GM23338 (cell line): ENCODE measurements at regions not wholly inside any gene's neighbourhood (a gene's known extent, or its start where the extent isn't known, plus 50 kb on each side); places are given as distances from the start of the nearest gene placed in this dataset.

Source experiments
- ATAC-seq: fragments of 200-7000 bp; cut with Tn5 transposase; 3 replicates; pipeline ENCODE4 v1.9.1; 2020
- DNase-seq: peaks from one replicate; pipeline ENCODE4 v3.0.0-alpha.2; 2015; ENCODE audit warnings: low spot score
- H2AFZ ChIP-seq: fragments of 200-600 bp; sonication (generic); 2 replicates; pipeline ENCODE4 v1.8.0; 2016; ENCODE audit warnings: antibody characterized with exemption, mild to moderate bottlenecking, moderate library complexity
- H3F3A ChIP-seq: fragments of 200-600 bp; sonication (generic); replicated peaks from 2 replicates; pipeline ENCODE4 v1.8.0; 2017; ENCODE audit warnings: antibody characterized with exemption, mixed run types, low read depth
- H3K27ac ChIP-seq: fragments of 200-600 bp; sonication (generic); 2 replicates; pipeline ENCODE4 v1.6.1; 2016; ENCODE audit warnings: low read depth
- H3K27me3 ChIP-seq: fragments of 200-600 bp; sonication (generic); 2 replicates; pipeline ENCODE4 v1.8.0; 2016; ENCODE audit warnings: mild to moderate bottlenecking, mixed run types, moderate library complexity; ENCODE audit not compliant: insufficient read depth
- H3K36me3 ChIP-seq: fragments of 200-600 bp; sonication (generic); 2 replicates; pipeline ENCODE4 v1.8.0; 2016; ENCODE audit warnings: mild to moderate bottlenecking; ENCODE audit not compliant: insufficient read depth
- H3K4me1 ChIP-seq: fragments of 200-600 bp; sonication (generic); 2 replicates; pipeline ENCODE4 v1.8.0; 2016; ENCODE audit warnings: mild to moderate bottlenecking, moderate library complexity; ENCODE audit not compliant: insufficient read depth
- H3K4me2 ChIP-seq: fragments of 200-600 bp; sonication (generic); 2 replicates; pipeline ENCODE4 v1.7.1; 2017; ENCODE audit warnings: mixed run types
- H3K4me3 ChIP-seq: fragments of 200-600 bp; sonication (generic); 2 replicates; pipeline ENCODE4 v1.6.1; 2016; ENCODE audit warnings: mixed run types
- H3K79me2 ChIP-seq: fragments of 200-600 bp; sonication (generic); replicated peaks from 2 replicates; pipeline ENCODE4 v1.8.0; 2017; ENCODE audit warnings: mild to moderate bottlenecking; ENCODE audit not compliant: insufficient read depth
- H3K9me2 ChIP-seq: fragments of 200-600 bp; sonication (generic); 2 replicates; pipeline ENCODE4 v1.8.0; 2017; ENCODE audit not compliant: insufficient read depth
- H4K20me1 ChIP-seq: fragments of 200-600 bp; sonication (generic); replicated peaks from 2 replicates; pipeline ENCODE4 v1.8.0; 2017; ENCODE audit warnings: mild to moderate bottlenecking; ENCODE audit not compliant: insufficient read depth
- H3K27ac Mint-ChIP-seq: 2 replicates; pipeline ENCODE4 v1.8.0; 2020; ENCODE audit warnings: inconsistent platforms, mild to moderate bottlenecking, moderate library complexity, mixed read lengths
- H3K27me3 Mint-ChIP-seq: 3 replicates; pipeline ENCODE4 v1.8.0; 2022; ENCODE audit warnings: low read depth, mild to moderate bottlenecking, moderate library complexity, mixed read lengths, inconsistent platforms; ENCODE audit not compliant: insufficient read depth, poor library complexity
- H3K36me3 Mint-ChIP-seq: 3 replicates; pipeline ENCODE4 v1.8.0; 2021; ENCODE audit warnings: low read depth, mild to moderate bottlenecking, inconsistent platforms, moderate library complexity, mixed read lengths
- H3K4me1 Mint-ChIP-seq: 3 replicates; pipeline ENCODE4 v1.8.0; 2020; ENCODE audit warnings: mild to moderate bottlenecking, inconsistent platforms, mixed read lengths
- H3K4me3 Mint-ChIP-seq: 3 replicates; pipeline ENCODE4 v1.8.0; 2021; ENCODE audit warnings: moderate library complexity, mild to moderate bottlenecking, inconsistent platforms, mixed read lengths
- H3K9me3 Mint-ChIP-seq: 3 replicates; pipeline ENCODE4 v1.8.0; 2020; ENCODE audit warnings: moderate library complexity, mild to moderate bottlenecking, inconsistent platforms, mixed read lengths
- JUNB ChIP-seq: IDR thresholded peaks from one replicate; pipeline ENCODE4 v1.6.1; 2016; ENCODE audit warnings: antibody characterized with exemption; ENCODE audit not compliant: unreplicated experiment
- POLR2AphosphoS5 ChIP-seq: IDR thresholded peaks from 2 replicates; pipeline ENCODE4 v1.6.1; 2016; ENCODE audit warnings: antibody characterized with exemption, low read depth
- TF ChIP-seq, protein P1 (sequence below): fragments of 250-450 bp; sonication (Bioruptor Pico); IDR thresholded peaks from 2 replicates; pipeline ENCODE4 v1.5.0; 2020; ENCODE audit warnings: mild to moderate bottlenecking, moderate library complexity
- TF ChIP-seq, protein P2 (sequence below), 2 experiments: fragments of 200-600 bp in 1 of 2; sonication (generic) in 1 of 2; conservative IDR thresholded peaks; 2 replicates each; pipeline versions ENCODE4 v1.5.1 to v1.6.1; 2016 to 2017; ENCODE audit warnings: antibody characterized with exemption in 2 of 2, low read depth in 2 of 2, mild to moderate bottlenecking in 2 of 2, moderate library complexity in 1 of 2
- TF ChIP-seq, protein P3 (sequence below): IDR thresholded peaks from 2 replicates; pipeline ENCODE4 v1.6.1; 2016; ENCODE audit warnings: antibody characterized with exemption

DNA sequence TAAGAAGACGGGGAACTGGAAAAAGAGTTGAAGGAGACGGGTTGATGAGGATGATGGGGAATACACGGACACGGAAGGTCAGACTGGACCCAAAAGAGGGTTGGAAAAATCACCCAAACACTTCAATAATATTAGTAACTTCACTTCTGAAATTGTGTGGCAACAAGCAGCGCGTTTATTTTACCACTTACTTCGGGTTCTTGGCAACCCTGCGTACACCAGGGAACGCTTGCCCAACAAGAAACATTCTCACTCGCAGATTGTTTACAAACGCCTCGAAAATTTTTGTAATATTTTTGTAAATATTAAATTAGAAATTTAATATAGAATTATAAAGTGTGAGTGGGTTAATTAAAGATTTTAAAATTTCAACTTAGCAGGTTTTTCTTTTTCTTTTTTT lies 99.5 kb downstream of the CEBPB start:
- no peak for TF ChIP-seq POLR2AphosphoS5
- TF ChIP-seq, protein P1, sequence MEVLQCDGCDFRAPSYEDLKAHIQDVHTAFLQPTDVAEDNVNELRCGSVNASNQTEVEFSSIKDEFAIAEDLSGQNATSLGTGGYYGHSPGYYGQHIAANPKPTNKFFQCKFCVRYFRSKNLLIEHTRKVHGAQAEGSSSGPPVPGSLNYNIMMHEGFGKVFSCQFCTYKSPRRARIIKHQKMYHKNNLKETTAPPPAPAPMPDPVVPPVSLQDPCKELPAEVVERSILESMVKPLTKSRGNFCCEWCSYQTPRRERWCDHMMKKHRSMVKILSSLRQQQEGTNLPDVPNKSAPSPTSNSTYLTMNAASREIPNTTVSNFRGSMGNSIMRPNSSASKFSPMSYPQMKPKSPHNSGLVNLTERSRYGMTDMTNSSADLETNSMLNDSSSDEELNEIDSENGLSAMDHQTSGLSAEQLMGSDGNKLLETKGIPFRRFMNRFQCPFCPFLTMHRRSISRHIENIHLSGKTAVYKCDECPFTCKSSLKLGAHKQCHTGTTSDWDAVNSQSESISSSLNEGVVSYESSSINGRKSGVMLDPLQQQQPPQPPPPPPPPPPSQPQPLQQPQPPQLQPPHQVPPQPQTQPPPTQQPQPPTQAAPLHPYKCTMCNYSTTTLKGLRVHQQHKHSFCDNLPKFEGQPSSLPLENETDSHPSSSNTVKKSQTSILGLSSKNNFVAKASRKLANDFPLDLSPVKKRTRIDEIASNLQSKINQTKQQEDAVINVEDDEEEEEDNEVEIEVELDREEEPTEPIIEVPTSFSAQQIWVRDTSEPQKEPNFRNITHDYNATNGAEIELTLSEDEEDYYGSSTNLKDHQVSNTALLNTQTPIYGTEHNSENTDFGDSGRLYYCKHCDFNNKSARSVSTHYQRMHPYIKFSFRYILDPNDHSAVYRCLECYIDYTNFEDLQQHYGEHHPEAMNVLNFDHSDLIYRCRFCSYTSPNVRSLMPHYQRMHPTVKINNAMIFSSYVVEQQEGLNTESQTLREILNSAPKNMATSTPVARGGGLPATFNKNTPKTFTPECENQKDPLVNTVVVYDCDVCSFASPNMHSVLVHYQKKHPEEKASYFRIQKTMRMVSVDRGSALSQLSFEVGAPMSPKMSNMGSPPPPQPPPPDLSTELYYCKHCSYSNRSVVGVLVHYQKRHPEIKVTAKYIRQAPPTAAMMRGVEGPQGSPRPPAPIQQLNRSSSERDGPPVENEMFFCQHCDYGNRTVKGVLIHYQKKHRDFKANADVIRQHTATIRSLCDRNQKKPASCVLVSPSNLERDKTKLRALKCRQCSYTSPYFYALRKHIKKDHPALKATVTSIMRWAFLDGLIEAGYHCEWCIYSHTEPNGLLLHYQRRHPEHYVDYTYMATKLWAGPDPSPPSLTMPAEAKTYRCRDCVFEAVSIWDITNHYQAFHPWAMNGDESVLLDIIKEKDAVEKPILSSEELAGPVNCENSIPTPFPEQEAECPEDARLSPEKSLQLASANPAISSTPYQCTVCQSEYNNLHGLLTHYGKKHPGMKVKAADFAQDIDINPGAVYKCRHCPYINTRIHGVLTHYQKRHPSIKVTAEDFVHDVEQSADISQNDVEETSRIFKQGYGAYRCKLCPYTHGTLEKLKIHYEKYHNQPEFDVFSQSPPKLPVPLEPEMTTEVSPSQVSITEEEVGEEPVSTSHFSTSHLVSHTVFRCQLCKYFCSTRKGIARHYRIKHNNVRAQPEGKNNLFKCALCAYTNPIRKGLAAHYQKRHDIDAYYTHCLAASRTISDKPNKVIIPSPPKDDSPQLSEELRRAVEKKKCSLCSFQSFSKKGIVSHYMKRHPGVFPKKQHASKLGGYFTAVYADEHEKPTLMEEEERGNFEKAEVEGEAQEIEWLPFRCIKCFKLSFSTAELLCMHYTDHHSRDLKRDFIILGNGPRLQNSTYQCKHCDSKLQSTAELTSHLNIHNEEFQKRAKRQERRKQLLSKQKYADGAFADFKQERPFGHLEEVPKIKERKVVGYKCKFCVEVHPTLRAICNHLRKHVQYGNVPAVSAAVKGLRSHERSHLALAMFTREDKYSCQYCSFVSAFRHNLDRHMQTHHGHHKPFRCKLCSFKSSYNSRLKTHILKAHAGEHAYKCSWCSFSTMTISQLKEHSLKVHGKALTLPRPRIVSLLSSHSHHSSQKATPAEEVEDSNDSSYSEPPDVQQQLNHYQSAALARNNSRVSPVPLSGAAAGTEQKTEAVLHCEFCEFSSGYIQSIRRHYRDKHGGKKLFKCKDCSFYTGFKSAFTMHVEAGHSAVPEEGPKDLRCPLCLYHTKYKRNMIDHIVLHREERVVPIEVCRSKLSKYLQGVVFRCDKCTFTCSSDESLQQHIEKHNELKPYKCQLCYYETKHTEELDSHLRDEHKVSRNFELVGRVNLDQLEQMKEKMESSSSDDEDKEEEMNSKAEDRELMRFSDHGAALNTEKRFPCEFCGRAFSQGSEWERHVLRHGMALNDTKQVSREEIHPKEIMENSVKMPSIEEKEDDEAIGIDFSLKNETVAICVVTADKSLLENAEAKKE (CRISPR knock-in tag), result no peak
- TF ChIP-seq, protein P2, sequence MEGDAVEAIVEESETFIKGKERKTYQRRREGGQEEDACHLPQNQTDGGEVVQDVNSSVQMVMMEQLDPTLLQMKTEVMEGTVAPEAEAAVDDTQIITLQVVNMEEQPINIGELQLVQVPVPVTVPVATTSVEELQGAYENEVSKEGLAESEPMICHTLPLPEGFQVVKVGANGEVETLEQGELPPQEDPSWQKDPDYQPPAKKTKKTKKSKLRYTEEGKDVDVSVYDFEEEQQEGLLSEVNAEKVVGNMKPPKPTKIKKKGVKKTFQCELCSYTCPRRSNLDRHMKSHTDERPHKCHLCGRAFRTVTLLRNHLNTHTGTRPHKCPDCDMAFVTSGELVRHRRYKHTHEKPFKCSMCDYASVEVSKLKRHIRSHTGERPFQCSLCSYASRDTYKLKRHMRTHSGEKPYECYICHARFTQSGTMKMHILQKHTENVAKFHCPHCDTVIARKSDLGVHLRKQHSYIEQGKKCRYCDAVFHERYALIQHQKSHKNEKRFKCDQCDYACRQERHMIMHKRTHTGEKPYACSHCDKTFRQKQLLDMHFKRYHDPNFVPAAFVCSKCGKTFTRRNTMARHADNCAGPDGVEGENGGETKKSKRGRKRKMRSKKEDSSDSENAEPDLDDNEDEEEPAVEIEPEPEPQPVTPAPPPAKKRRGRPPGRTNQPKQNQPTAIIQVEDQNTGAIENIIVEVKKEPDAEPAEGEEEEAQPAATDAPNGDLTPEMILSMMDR (conservative IDR thresholded peaks at IDR 0.05; ENCODE audit: low read depth in 2 of 2), result no peak
- TF ChIP-seq JUNB, result no peak
- TF ChIP-seq, protein P3, sequence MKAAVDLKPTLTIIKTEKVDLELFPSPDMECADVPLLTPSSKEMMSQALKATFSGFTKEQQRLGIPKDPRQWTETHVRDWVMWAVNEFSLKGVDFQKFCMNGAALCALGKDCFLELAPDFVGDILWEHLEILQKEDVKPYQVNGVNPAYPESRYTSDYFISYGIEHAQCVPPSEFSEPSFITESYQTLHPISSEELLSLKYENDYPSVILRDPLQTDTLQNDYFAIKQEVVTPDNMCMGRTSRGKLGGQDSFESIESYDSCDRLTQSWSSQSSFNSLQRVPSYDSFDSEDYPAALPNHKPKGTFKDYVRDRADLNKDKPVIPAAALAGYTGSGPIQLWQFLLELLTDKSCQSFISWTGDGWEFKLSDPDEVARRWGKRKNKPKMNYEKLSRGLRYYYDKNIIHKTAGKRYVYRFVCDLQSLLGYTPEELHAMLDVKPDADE, result no peak
- H4K20me1 ChIP-seq, result no peaks in the 10 kb centered on the region
- no peaks in the 10 kb centered on the region for H3K36me3 ChIP-seq
- ATAC-seq (no peak), DNase-seq (no peak)
- Mint-ChIP-seq H3K27me3 (peaks cover 9% of the 10 kb centered on the region), H3K27ac (no peak overlapping the region; the same call in 1 of the 2 replicates), H3K4me1 (peaks cover 12% of the 10 kb centered on the region; the same call in 2 of the 3 replicates), H3K4me3 (no peak overlapping the region), H3K36me3 (no peaks in the 10 kb centered on the region), H3K9me3 (no peaks in the 10 kb centered on the region; the same call in 2 of the 3 replicates)
- H2AFZ ChIP-seq, result peak overlapping the region; percentile 81; the same call in 1 of the 2 replicates
- H3F3A ChIP-seq, result no peaks in the 10 kb centered on the region; the same call in 1 of the 2 replicates
- H3K4me2 ChIP-seq, result no peak overlapping the region
- no peaks in the 10 kb centered on the region for H3K79me2 ChIP-seq
- no peak overlapping the region for H3K4me3 ChIP-seq
- no peaks in the 10 kb centered on the region for H3K27me3 ChIP-seq
- H3K9me2 ChIP-seq, result no peaks in the 10 kb centered on the region
- no peaks in the 10 kb centered on the region for H3K4me1 ChIP-seq
- no peak overlapping the region for H3K27ac ChIP-seq
